ENCODE measurements at regions not wholly inside any gene's neighbourhood (a gene's known extent, or its start where the extent isn't known, plus 50 kb on each side); places are given as distances from the start of the nearest gene placed in this dataset.

GRCh38 chr12:61853945-61854344 is 406.3 kb upstream of the USP15 start:
- no peaks in the 10 kb centered on the region for H3K27me3 ChIP-seq (replicated peaks)
- DNase-seq: no peak
- no peaks in the 10 kb centered on the region for H3K36me3 ChIP-seq (replicated peaks)
- in situ Hi-C loops (cut with HindIII; ENCODE audit: low pct_ligation_motif_present, low sequenced_read_pairs): no loop called here
- no peak overlapping the region for H3K27ac ChIP-seq
- no peak overlapping the region for H3K4me3 ChIP-seq (ENCODE audit: low read depth, low read length)
- no peak for TF ChIP-seq CTCF (IDR thresholded peaks at IDR 0.05; ENCODE audit: low read depth, low read length, missing control alignments)

GRCh38 chr12:61854902-61855301 is 405.3 kb upstream of the USP15 start:
- Histone ChIP-seq H3K27ac (no peak overlapping the region), H3K36me3 (replicated peaks) (no peaks in the 10 kb centered on the region), H3K27me3 (replicated peaks) (no peaks in the 10 kb centered on the region), H3K4me3 (ENCODE audit: low read depth, low read length) (no peak overlapping the region)
- no peak for TF ChIP-seq CTCF (IDR thresholded peaks at IDR 0.05; ENCODE audit: low read depth, low read length, missing control alignments)
- in situ Hi-C loops (cut with HindIII; ENCODE audit: low pct_ligation_motif_present, low sequenced_read_pairs): no loop called here
- DNase-seq: no peak

- Histone ChIP-seq H3K4me3 (ENCODE audit: low read depth, low read length) (no peak overlapping the region), H3K36me3 (replicated peaks) (no peaks in the 10 kb centered on the region), H3K27me3 (replicated peaks) (no peaks in the 10 kb centered on the region), H3K27ac (no peak overlapping the region)
- DNase-seq: no peak
- in situ Hi-C loops (cut with HindIII; ENCODE audit: low pct_ligation_motif_present, low sequenced_read_pairs): no loop called here
- TF ChIP-seq CTCF (IDR thresholded peaks at IDR 0.05; ENCODE audit: low read depth, low read length, missing control alignments): no peak
These were observed 402.2 kb upstream of the USP15 start for GRCh38 chr12:61857968-61858367.

GRCh38 chr12:61860451-61860850 is 399.8 kb upstream of the USP15 start:
- H3K36me3 ChIP-seq (replicated peaks): no peaks in the 10 kb centered on the region

GRCh38 chr12:61862986-61863385 is 397.2 kb upstream of the USP15 start:
- TF ChIP-seq CTCF (IDR thresholded peaks at IDR 0.05; ENCODE audit: low read depth, low read length, missing control alignments): no peak
- no peak overlapping the region for H3K27ac ChIP-seq
- no peaks in the 10 kb centered on the region for H3K36me3 ChIP-seq (replicated peaks)
- no peak overlapping the region for H3K4me3 ChIP-seq (ENCODE audit: low read depth, low read length)
- no peaks in the 10 kb centered on the region for H3K27me3 ChIP-seq (replicated peaks)
- in situ Hi-C loops (cut with HindIII; ENCODE audit: low pct_ligation_motif_present, low sequenced_read_pairs): no loop called here
- DNase-seq: no peak

More at GRCh38 chr12:61860451-61860850, 399.8 kb upstream of the USP15 start:
- peak; percentile 20 for DNase-seq
- TF ChIP-seq CTCF (IDR thresholded peaks at IDR 0.05; ENCODE audit: low read depth, low read length, missing control alignments): no peak
- H3K27ac ChIP-seq: no peak overlapping the region
- no peak overlapping the region for H3K4me3 ChIP-seq (ENCODE audit: low read depth, low read length)
- H3K27me3 ChIP-seq (replicated peaks): no peaks in the 10 kb centered on the region
- in situ Hi-C loops (cut with HindIII; ENCODE audit: low pct_ligation_motif_present, low sequenced_read_pairs): no loop called here

- Histone ChIP-seq H3K27ac (no peak overlapping the region), H3K4me3 (ENCODE audit: low read depth, low read length) (no peak overlapping the region), H3K36me3 (replicated peaks) (no peaks in the 10 kb centered on the region), H3K27me3 (replicated peaks) (no peaks in the 10 kb centered on the region)
- no peak for TF ChIP-seq CTCF (IDR thresholded peaks at IDR 0.05; ENCODE audit: low read depth, low read length, missing control alignments)
- in situ Hi-C loops (cut with HindIII; ENCODE audit: low pct_ligation_motif_present, low sequenced_read_pairs): no loop called here
- no peak for DNase-seq
These were observed 396.4 kb upstream of the USP15 start for GRCh38 chr12:61863811-61864210.

Measured in brain microvascular endothelial cell (primary cell).